Loucy (cell line): ENCODE measurements at regions not wholly inside any gene's neighbourhood (a gene's known extent, or its start where the extent isn't known, plus 50 kb on each side); places are given as distances from the start of the nearest gene placed in this dataset.

Experiments
- H2AFZ ChIP-seq: fragments of 200-600 bp; sonication (generic); 2 replicates; pipeline ENCODE4 v1.6.0; 2016; ENCODE audit warnings: antibody characterized with exemption, mild to moderate bottlenecking, low read length, moderate library complexity
- H3F3A ChIP-seq: fragments of 200-600 bp; 2 replicates; pipeline ENCODE4 v1.6.0; 2016; ENCODE audit warnings: antibody characterized with exemption, low read depth, mild to moderate bottlenecking
- H3K27me3 ChIP-seq: fragments of 200-600 bp; sonication (generic); 2 replicates; pipeline ENCODE4 v1.6.1; 2014; ENCODE audit warnings: low read length, mild to moderate bottlenecking; ENCODE audit not compliant: insufficient read depth, poor library complexity, severe bottlenecking
- H3K36me3 ChIP-seq: fragments of 200-600 bp; sonication (generic); 2 replicates; pipeline ENCODE4 v1.6.1; 2016; ENCODE audit warnings: low read length; ENCODE audit not compliant: insufficient read depth
- H3K4me1 ChIP-seq: fragments of 200-600 bp; sonication (generic); 2 replicates; pipeline ENCODE4 v1.5.1; 2014; ENCODE audit warnings: low read length, mild to moderate bottlenecking; ENCODE audit not compliant: insufficient read depth, poor library complexity, severe bottlenecking
- H3K4me2 ChIP-seq: fragments of 200-600 bp; sonication (generic); 2 replicates; pipeline ENCODE4 v1.6.0; 2014; ENCODE audit warnings: antibody characterized with exemption, low read length, low read depth, mild to moderate bottlenecking; ENCODE audit not compliant: poor library complexity, severe bottlenecking
- H3K4me3 ChIP-seq: fragments of 200-600 bp; sonication (generic); 2 replicates; pipeline ENCODE4 v1.5.1; 2014; ENCODE audit warnings: low read length, mild to moderate bottlenecking, mixed read lengths; ENCODE audit not compliant: poor library complexity, severe bottlenecking
- H3K79me2 ChIP-seq: fragments of 200-600 bp; sonication (generic); 2 replicates; pipeline ENCODE4 v1.6.1; 2014; ENCODE audit warnings: low read length; ENCODE audit not compliant: insufficient read depth
- H3K9ac ChIP-seq: fragments of 200-600 bp; sonication (generic); 2 replicates; pipeline ENCODE4 v1.6.0; 2014; ENCODE audit warnings: mild to moderate bottlenecking, low read depth, low read length, moderate library complexity; ENCODE audit not compliant: poor library complexity, severe bottlenecking
- H3K9me2 ChIP-seq: fragments of 200-600 bp; sonication (generic); replicated peaks from 2 replicates; pipeline ENCODE4 v1.6.1; 2016; ENCODE audit warnings: low read depth, low read length, mixed read lengths
- H3K9me3 ChIP-seq: fragments of 200-600 bp; sonication (generic); 2 replicates; pipeline ENCODE4 v1.6.1; 2014; ENCODE audit warnings: mild to moderate bottlenecking, antibody characterized with exemption, low read length, low read depth; ENCODE audit not compliant: insufficient read depth
- H4K20me1 ChIP-seq: fragments of 200-600 bp; sonication (generic); 2 replicates; pipeline ENCODE4 v1.6.0; 2014; ENCODE audit warnings: antibody characterized with exemption, low read length, mild to moderate bottlenecking; ENCODE audit not compliant: insufficient read depth, poor library complexity, severe bottlenecking
- CTCF ChIP-seq: fragments of 200-600 bp; sonication (generic); conservative IDR thresholded peaks from 2 replicates; pipeline ENCODE4 v1.5.1; 2014; ENCODE audit warnings: mild to moderate bottlenecking, antibody characterized with exemption, low read length
- EZH2phosphoT487 ChIP-seq: fragments of 200-600 bp; IDR thresholded peaks from 2 replicates; pipeline ENCODE4 v1.6.1; 2018; ENCODE audit warnings: antibody characterized with exemption, mild to moderate bottlenecking, moderate library complexity, borderline replicate concordance

- Histone ChIP-seq H3K36me3 (no peaks in the 10 kb centered on the region), H3K9me2 (no peaks in the 10 kb centered on the region), H3K79me2 (no peaks in the 10 kb centered on the region), H2AFZ (no peak overlapping the region), H3K27me3 (no peaks in the 10 kb centered on the region), H3K4me3 (no peak overlapping the region), H4K20me1 (no peaks in the 10 kb centered on the region), H3K4me1 (peaks cover 8% of the 10 kb centered on the region), H3K9me3 (no peaks in the 10 kb centered on the region), H3F3A (no peaks in the 10 kb centered on the region), H3K4me2 (no peak overlapping the region), H3K9ac (no peak overlapping the region)
- no peak for TF ChIP-seq EZH2phosphoT487
Measured at GRCh38 chr2:177093371-177093770, 119.2 kb upstream of the HNRNPA3 start.

- H3K9me3 ChIP-seq: no peaks in the 10 kb centered on the region
- H3K36me3 ChIP-seq: no peaks in the 10 kb centered on the region
- peaks cover 8% of the 10 kb centered on the region for H3K4me1 ChIP-seq
- no peak overlapping the region for H3K4me3 ChIP-seq
- H2AFZ ChIP-seq: no peak overlapping the region
- H3K4me2 ChIP-seq: no peak overlapping the region
- no peaks in the 10 kb centered on the region for H3F3A ChIP-seq
- H3K27me3 ChIP-seq: no peaks in the 10 kb centered on the region
- H3K9me2 ChIP-seq: no peaks in the 10 kb centered on the region
- no peaks in the 10 kb centered on the region for H3K79me2 ChIP-seq
- TF ChIP-seq CTCF (no peak), EZH2phosphoT487 (no peak)
- H4K20me1 ChIP-seq: no peaks in the 10 kb centered on the region
- no peak overlapping the region for H3K9ac ChIP-seq
Measured at GRCh38 chr2:177098001-177098613, 114.5 kb upstream of the HNRNPA3 start.

GRCh38 chr2:177101930-177102329, 110.7 kb upstream of the HNRNPA3 start:
- Histone ChIP-seq H3K9me3 (no peaks in the 10 kb centered on the region), H3K4me1 (peaks cover 8% of the 10 kb centered on the region), H3K36me3 (no peaks in the 10 kb centered on the region), H3K9ac (no peak overlapping the region), H3K79me2 (no peaks in the 10 kb centered on the region), H3K9me2 (no peaks in the 10 kb centered on the region), H3K4me3 (no peak overlapping the region), H3K4me2 (no peak overlapping the region), H3F3A (no peaks in the 10 kb centered on the region), H3K27me3 (no peaks in the 10 kb centered on the region), H2AFZ (no peak overlapping the region), H4K20me1 (no peaks in the 10 kb centered on the region)
- TF ChIP-seq CTCF (no peak), EZH2phosphoT487 (no peak)

- no peak for TF ChIP-seq EZH2phosphoT487
- peak; percentile 62 for TF ChIP-seq CTCF
Measured at GRCh38 chr2:177106212-177106611, 106.4 kb upstream of the HNRNPA3 start.

More at GRCh38 chr2:177106212-177106611, 106.4 kb upstream of the HNRNPA3 start:
- no peaks in the 10 kb centered on the region for H3K4me1 ChIP-seq
- no peaks in the 10 kb centered on the region for H3F3A ChIP-seq
- H3K9me2 ChIP-seq: no peaks in the 10 kb centered on the region
- H4K20me1 ChIP-seq: no peaks in the 10 kb centered on the region
- H3K4me3 ChIP-seq: no peak overlapping the region
- no peak overlapping the region for H2AFZ ChIP-seq
- H3K9me3 ChIP-seq: no peaks in the 10 kb centered on the region
- no peaks in the 10 kb centered on the region for H3K27me3 ChIP-seq
- H3K4me2 ChIP-seq: no peak overlapping the region
- H3K36me3 ChIP-seq: no peaks in the 10 kb centered on the region
- no peak overlapping the region for H3K9ac ChIP-seq
- H3K79me2 ChIP-seq: no peaks in the 10 kb centered on the region
